ENCODE measurements at regions not wholly inside any gene's neighbourhood (a gene's known extent, or its start where the extent isn't known, plus 50 kb on each side); places are given as distances from the start of the nearest gene placed in this dataset.
"Not testable (repeated sequence)": the region's sequence is repeated elsewhere in the genome, so short reads cannot be mapped to it uniquely, and the experiment has no call there.

DNA sequence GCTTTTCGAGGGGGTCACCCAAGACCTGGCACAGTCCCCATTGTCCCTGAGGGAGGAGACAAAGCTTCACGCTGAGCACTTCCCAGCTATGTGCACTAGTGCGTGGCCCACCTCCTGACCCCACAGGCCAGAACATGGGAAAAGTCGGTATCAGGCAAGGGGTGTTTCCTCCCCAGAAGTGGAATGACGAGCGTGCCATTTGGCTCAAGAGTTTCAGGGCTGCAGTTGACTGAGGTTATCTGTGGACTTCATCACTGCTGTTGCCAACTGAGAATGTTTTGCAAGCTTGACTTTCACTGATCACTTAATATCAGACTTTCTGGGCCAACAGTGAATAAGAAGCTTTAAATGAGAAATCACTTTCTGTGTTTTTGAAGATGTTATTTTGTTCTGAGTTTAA, 137.0 kb upstream of the AFDN start:
- Histone ChIP-seq H3K9me3 (no peaks in the 10 kb centered on the region), H3K27ac (no peak overlapping the region), H3K27me3 (no peaks in the 10 kb centered on the region), H3K4me1 (peaks cover 0 to 36% (median 12%) of the 10 kb centered on the region in 9 donors), H3K4me3 (no peak overlapping the region), H3K36me3 (no peaks in the 10 kb centered on the region)
- intact Hi-C loops (cut with DNase I), result no loop called here
- DNase-seq (peak in 1 of 2 donors; percentile 32), ATAC-seq (peak in 7 of 8 donors; percentile 19 to 70 (median 40))
- TF ChIP-seq, protein P1, sequence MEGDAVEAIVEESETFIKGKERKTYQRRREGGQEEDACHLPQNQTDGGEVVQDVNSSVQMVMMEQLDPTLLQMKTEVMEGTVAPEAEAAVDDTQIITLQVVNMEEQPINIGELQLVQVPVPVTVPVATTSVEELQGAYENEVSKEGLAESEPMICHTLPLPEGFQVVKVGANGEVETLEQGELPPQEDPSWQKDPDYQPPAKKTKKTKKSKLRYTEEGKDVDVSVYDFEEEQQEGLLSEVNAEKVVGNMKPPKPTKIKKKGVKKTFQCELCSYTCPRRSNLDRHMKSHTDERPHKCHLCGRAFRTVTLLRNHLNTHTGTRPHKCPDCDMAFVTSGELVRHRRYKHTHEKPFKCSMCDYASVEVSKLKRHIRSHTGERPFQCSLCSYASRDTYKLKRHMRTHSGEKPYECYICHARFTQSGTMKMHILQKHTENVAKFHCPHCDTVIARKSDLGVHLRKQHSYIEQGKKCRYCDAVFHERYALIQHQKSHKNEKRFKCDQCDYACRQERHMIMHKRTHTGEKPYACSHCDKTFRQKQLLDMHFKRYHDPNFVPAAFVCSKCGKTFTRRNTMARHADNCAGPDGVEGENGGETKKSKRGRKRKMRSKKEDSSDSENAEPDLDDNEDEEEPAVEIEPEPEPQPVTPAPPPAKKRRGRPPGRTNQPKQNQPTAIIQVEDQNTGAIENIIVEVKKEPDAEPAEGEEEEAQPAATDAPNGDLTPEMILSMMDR (IDR thresholded peaks at IDR 0.05), result no peak
- 44 to 61% methylated on average over 6 of the region's 6 CpGs for WGBS, 2 donors

DNA sequence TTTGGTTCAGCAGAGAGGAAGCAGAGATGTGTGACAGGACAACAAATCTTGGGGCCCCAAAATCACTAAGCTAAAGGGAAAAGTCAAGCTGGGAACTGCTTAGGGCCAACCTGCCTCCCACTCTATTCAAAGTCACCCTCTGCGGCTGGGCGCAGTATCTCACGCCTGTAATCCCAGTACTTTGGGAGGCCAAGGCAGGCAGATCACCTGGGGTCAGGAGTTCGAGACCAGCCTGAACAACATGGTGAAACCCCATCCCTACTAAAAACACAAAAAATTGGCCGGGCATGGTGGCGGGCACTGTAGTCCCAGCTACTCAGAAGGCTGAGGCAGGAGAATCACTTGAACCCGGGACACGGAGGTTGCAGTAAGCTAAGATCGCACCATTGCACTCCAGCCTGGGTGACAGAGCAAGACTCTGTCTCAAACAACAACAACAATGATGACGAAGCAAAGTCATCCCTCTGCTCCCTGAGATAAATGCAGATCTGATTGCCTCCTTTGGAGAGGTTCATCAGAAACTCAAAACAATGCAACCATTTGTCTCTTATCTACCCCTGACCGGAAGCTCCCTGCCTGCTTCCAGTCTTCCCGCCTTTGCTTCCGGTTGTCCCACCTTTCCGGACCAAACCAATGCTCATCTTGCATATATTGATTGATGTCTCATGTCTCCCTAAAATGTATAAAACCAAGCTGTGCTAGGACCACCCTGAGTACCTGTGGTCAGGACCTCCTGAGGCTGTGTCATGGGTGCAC, 136.4 kb upstream of the AFDN start:
- ATAC-seq; intact Hi-C loops (cut with DNase I); H3K9me3 ChIP-seq; DNase-seq; H3K36me3 ChIP-seq; H3K27ac ChIP-seq; H3K4me3 ChIP-seq; H3K27me3 ChIP-seq: not testable (repeated sequence)
- WGBS, 2 donors, result 86 to 87% methylated on average over 14 of the region's 14 CpGs
- peaks cover 0 to 30% (median 7%) of the 10 kb centered on the region in 9 donors for H3K4me1 ChIP-seq

DNA sequence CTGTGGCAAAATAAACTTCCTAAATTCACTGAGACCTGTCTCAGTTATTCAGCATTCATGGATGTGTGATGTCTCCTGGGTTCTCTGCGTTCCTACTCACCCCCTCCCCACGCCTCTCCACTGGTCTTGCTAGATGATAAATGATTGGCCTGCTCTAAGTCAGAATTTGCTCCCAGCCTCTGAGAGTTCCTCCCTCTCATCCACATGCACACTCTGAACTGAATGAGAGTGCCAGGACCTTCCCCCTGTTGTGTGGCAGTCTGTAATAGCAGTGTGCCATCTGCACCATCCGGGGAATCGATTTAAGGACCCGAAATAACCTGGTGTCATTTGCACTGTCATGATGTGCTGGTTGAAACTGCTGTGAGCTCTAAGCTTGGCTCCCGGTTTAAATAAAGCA, 135.8 kb upstream of the AFDN start:
- no peaks in the 10 kb centered on the region for H3K27me3 ChIP-seq
- DNase-seq (no peak), ATAC-seq (no peak)
- WGBS, 2 donors, result 89 to 90% methylated on average over 6 of the region's 6 CpGs
- TF ChIP-seq, protein P1 (IDR thresholded peaks at IDR 0.05), result no peak
- H3K9me3 ChIP-seq, result no peaks in the 10 kb centered on the region
- no peak overlapping the region for H3K4me3 ChIP-seq
- no peaks in the 10 kb centered on the region for H3K36me3 ChIP-seq
- peaks cover 0 to 24% (median 4%) of the 10 kb centered on the region in 9 donors for H3K4me1 ChIP-seq
- no peak overlapping the region for H3K27ac ChIP-seq
- intact Hi-C loops (cut with DNase I), result no loop called here

DNA sequence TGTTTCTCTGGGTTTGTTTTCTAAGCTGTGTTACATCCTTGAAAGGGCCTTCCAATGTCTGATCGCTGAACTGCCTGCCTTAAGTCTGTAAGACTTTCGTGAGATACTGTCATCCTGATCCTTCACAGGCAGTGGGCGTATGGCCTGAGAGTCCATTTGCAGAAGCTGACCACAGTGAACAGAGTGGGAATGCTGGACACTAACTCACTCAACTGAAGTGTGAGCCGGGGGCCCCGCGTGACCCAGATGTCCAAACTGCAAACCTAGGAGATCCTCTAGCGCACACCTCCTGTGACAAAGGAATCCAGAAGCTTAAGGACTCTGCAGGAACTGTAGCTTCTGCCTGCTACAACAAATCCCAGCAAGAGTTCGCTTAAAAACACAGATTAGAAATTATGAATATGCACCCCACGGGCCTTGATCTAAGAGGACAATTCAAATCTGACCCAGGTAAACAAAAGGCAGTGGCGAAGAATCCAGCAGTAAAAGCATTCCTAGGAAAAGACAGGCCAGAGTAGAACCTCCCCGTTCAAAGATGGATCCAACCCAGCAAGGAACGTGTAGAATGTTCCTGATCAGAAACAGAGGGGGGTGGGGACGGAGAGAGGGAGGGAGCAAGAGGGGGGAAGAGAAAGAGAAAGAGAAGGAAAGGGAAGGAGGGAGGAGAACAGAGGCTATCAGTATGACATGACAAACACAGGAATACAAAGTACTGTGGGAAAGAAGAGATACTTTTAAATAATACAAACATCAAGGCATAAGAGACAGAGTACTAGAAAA, 135.0 kb upstream of the AFDN start:
- 92% methylated on average over 13 of the region's 13 CpGs for WGBS, 2 donors
- H3K27ac ChIP-seq, result no peak overlapping the region
- no peaks in the 10 kb centered on the region for H3K9me3 ChIP-seq
- intact Hi-C loops (cut with DNase I), result no loop called here
- ATAC-seq (no peak), DNase-seq (no peak)
- peaks cover 0 to 24% (median 4%) of the 10 kb centered on the region in 9 donors for H3K4me1 ChIP-seq
- TF ChIP-seq, protein P1 (IDR thresholded peaks at IDR 0.05), result no peak
- H3K36me3 ChIP-seq, result no peaks in the 10 kb centered on the region
- H3K27me3 ChIP-seq, result no peaks in the 10 kb centered on the region
- no peak overlapping the region for H3K4me3 ChIP-seq

DNA sequence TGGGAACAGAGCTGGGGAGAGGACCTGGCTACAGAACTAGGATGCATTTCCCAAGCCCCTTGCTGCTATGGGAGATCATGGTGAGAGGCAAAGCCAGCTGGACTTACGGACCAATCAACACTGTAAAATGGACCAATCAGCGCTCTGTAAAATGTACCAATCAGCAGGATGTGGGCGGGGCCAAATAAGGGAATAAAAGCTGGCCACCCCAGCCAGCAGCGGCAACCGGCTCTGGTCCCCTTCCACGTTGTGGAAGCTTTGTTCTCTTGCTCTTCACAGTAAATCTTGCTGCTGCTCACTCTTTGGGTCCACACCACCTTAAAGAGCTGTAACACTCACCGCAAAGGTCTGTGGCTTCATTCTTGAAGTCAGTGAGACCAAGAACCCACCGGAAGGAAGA, 133.2 kb upstream of the AFDN start:
- ATAC-seq; DNase-seq; H3K27ac ChIP-seq; H3K9me3 ChIP-seq; H3K27me3 ChIP-seq; intact Hi-C loops (cut with DNase I); H3K36me3 ChIP-seq; H3K4me3 ChIP-seq: not testable (repeated sequence)
- H3K4me1 ChIP-seq, result peaks cover 0 to 18% (median 5%) of the 10 kb centered on the region in 9 donors
- WGBS, 2 donors, result 91 to 97% methylated on average over 8 of the region's 8 CpGs
